ENCODE measurements at regions not wholly inside any gene's neighbourhood (a gene's known extent, or its start where the extent isn't known, plus 50 kb on each side); places are given as distances from the start of the nearest gene placed in this dataset.

DNA sequence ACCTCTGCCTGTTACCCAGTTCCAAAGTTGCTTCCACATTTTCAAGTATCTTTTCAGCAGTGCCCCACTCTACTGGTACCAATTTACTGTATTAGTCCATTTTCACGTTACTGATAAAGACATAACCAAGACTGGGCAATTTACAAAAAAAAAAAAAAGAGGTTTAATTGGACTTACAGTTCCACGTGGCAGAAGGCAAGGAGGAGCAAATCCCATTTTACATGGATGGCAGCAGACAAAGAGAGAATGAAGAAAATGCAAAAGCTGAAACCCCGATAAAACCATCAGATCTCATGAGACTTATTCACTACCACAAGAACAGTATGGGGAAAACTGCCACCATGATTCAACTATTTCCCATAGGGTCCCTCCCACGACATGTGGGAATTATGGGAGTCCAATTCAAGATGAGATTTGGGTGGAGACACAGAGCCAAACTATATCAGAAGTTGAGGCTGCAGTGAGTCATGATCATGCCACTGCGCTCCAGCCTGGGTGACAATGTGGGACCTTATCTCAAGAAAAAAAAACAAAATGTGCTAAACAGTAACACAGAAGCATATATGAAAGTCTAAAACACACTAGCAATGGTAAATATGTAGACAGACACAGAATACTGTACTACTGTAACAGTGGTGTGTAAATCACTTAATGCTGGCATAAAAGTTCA lies 190.3 kb upstream of the ZC3H12C start:
- TF ChIP-seq, protein P1, sequence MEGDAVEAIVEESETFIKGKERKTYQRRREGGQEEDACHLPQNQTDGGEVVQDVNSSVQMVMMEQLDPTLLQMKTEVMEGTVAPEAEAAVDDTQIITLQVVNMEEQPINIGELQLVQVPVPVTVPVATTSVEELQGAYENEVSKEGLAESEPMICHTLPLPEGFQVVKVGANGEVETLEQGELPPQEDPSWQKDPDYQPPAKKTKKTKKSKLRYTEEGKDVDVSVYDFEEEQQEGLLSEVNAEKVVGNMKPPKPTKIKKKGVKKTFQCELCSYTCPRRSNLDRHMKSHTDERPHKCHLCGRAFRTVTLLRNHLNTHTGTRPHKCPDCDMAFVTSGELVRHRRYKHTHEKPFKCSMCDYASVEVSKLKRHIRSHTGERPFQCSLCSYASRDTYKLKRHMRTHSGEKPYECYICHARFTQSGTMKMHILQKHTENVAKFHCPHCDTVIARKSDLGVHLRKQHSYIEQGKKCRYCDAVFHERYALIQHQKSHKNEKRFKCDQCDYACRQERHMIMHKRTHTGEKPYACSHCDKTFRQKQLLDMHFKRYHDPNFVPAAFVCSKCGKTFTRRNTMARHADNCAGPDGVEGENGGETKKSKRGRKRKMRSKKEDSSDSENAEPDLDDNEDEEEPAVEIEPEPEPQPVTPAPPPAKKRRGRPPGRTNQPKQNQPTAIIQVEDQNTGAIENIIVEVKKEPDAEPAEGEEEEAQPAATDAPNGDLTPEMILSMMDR (conservative IDR thresholded peaks at IDR 0.05): no peak
- TF ChIP-seq ZFX (IDR thresholded peaks at IDR 0.05): no peak

All from C4-2B (cell line).